IMR-90 (cell line): ENCODE measurements at regions not wholly inside any gene's neighbourhood (a gene's known extent, or its start where the extent isn't known, plus 50 kb on each side); places are given as distances from the start of the nearest gene placed in this dataset.

Experiments
- ATAC-seq: fragments of 200-7000 bp; cut with Tn5 transposase; 2 replicates; pipeline ENCODE4 v1.9.1; 2020; ENCODE audit warnings: low read depth, mild to moderate bottlenecking, moderate library complexity
- BruUV-seq: library from RNA; stranded (reverse); fragments of 400-500 nt; replicated peaks from 2 replicates; lab custom pipeline; 2021; lab: Mats Ljungman, UMichigan
- CTCF ChIA-PET: fragments of 300-600 bp; formaldehyde crosslinking; extraction: SDS; loops from one replicate; lab custom pipeline; 2021; ENCODE audit warnings: antibody characterized with exemption; lab: Yijun Ruan, JAX
- POLR2A ChIA-PET: fragments of 300-600 bp; sonication (Branson Sonifier 250); formaldehyde crosslinking; loops from one replicate; lab custom pipeline; 2022; ENCODE audit warnings: antibody characterized with exemption; ENCODE audit not compliant: unreplicated experiment; lab: Charles Lee
- DNase-seq: peaks from one replicate; pipeline ENCODE4 v3.0.0; 2013
- H2AFZ ChIP-seq: replicated peaks from 2 replicates; pipeline ENCODE3; 2013; ENCODE audit warnings: low read length, mild to moderate bottlenecking; ENCODE audit not compliant: poor library complexity
- H2AK5ac ChIP-seq: 2 replicates; pipeline ENCODE4 v1.6.1; 2013; ENCODE audit warnings: low read depth, low read length, inconsistent platforms
- H2AK9ac ChIP-seq: replicated peaks from 2 replicates; pipeline ENCODE3; 2013; ENCODE audit warnings: mild to moderate bottlenecking, low read depth, low read length, moderate library complexity; ENCODE audit not compliant: poor library complexity
- H2BK120ac ChIP-seq: 2 replicates; pipeline ENCODE4 v1.6.1; 2013; ENCODE audit warnings: low read depth, low read length, inconsistent platforms
- H2BK15ac ChIP-seq: 3 replicates; pipeline ENCODE4 v1.6.1; 2013; ENCODE audit warnings: low read depth, low read length, inconsistent platforms
- H2BK20ac ChIP-seq: 2 replicates; pipeline ENCODE4 v1.6.1; 2013; ENCODE audit warnings: low read depth, mild to moderate bottlenecking, inconsistent platforms, low read length, moderate library complexity
- H2BK5ac ChIP-seq: 2 replicates; pipeline ENCODE4 v1.6.1; 2013; ENCODE audit warnings: mild to moderate bottlenecking, low read depth, low read length, inconsistent platforms; ENCODE audit not compliant: poor library complexity, severe bottlenecking
- H3K14ac ChIP-seq: replicated peaks from 2 replicates; pipeline ENCODE4 v1.6.1; 2013; ENCODE audit warnings: low read depth, low read length, inconsistent platforms
- H3K18ac ChIP-seq: 2 replicates; pipeline ENCODE4 v1.6.1; 2013; ENCODE audit warnings: low read depth, low read length, control low read depth
- H3K23ac ChIP-seq: 2 replicates; pipeline ENCODE4 v1.6.1; 2013; ENCODE audit warnings: low read depth, low read length, inconsistent platforms
- H3K27ac ChIP-seq: 2 replicates; pipeline ENCODE4 v1.5.1; 2013; ENCODE audit warnings: mild to moderate bottlenecking, control low read depth, low read length; ENCODE audit not compliant: insufficient read depth
- H3K27me3 ChIP-seq: 2 replicates; pipeline ENCODE4 v1.6.1; 2013; ENCODE audit warnings: low read length; ENCODE audit not compliant: control insufficient read depth, insufficient read depth
- H3K36me3 ChIP-seq: 2 replicates; pipeline ENCODE4 v1.6.1; 2013; ENCODE audit warnings: low read length, mixed read lengths; ENCODE audit not compliant: control insufficient read depth, insufficient read depth
- H3K4ac ChIP-seq: 2 replicates; pipeline ENCODE4 v1.6.1; 2013; ENCODE audit warnings: low read depth, low read length, inconsistent platforms
- H3K4me1 ChIP-seq: 2 replicates; pipeline ENCODE4 v1.6.1; 2013; ENCODE audit warnings: low read length, mixed read lengths; ENCODE audit not compliant: control insufficient read depth, insufficient read depth
- H3K4me2 ChIP-seq: 2 replicates; pipeline ENCODE4 v1.6.1; 2013; ENCODE audit warnings: low read depth, mild to moderate bottlenecking, control low read depth, low read length, moderate library complexity
- H3K4me3 ChIP-seq: 2 replicates; pipeline ENCODE4 v1.5.1; 2013; ENCODE audit warnings: low read depth, mild to moderate bottlenecking, control low read depth, low read length, moderate library complexity; ENCODE audit not compliant: insufficient read depth
- H3K56ac ChIP-seq: 2 replicates; pipeline ENCODE4 v1.6.1; 2013; ENCODE audit warnings: low read length, inconsistent platforms; ENCODE audit not compliant: insufficient read depth; ENCODE audit errors: extremely low read depth
- H3K79me1 ChIP-seq, 2 experiments: 2 replicates each; pipeline ENCODE4 v1.6.1; 2013; ENCODE audit warnings: low read length in 2 of 2, inconsistent platforms in 1 of 2, low read depth in 1 of 2
- H3K9ac ChIP-seq: 2 replicates; pipeline ENCODE4 v1.6.1; 2013; ENCODE audit warnings: low read depth, low read length, control low read depth
- H3K9me1 ChIP-seq: 2 replicates; pipeline ENCODE4 v1.6.1; 2013; ENCODE audit warnings: low read length, inconsistent platforms; ENCODE audit not compliant: insufficient read depth
- H3K9me3 ChIP-seq: 2 replicates; pipeline ENCODE4 v1.6.1; 2013; ENCODE audit warnings: low read length; ENCODE audit not compliant: control insufficient read depth, insufficient read depth
- H4K20me1 ChIP-seq: 2 replicates; pipeline ENCODE4 v1.6.1; 2013; ENCODE audit warnings: low read length, inconsistent platforms; ENCODE audit not compliant: insufficient read depth
- H4K5ac ChIP-seq: 2 replicates; pipeline ENCODE4 v1.6.1; 2013; ENCODE audit warnings: mild to moderate bottlenecking, low read depth, low read length, control low read depth
- H4K8ac ChIP-seq, 2 experiments: 2 replicates each; pipeline ENCODE4 v1.6.1; 2013; ENCODE audit warnings: low read depth in 2 of 2, low read length in 2 of 2, control low read depth in 1 of 2, inconsistent platforms in 1 of 2
- H4K91ac ChIP-seq: 2 replicates; pipeline ENCODE4 v1.6.1; 2013; ENCODE audit warnings: low read depth, low read length, inconsistent platforms; ENCODE audit not compliant: insufficient read depth
- BHLHE40 ChIP-seq: fragments of 150-350 bp; IDR thresholded peaks from 2 replicates; pipeline ENCODE4 v1.6.1; 2016; ENCODE audit warnings: mild to moderate bottlenecking, low read depth, low read length
- CTCF ChIP-seq: conservative IDR thresholded peaks from 2 replicates; pipeline ENCODE4 v1.5.1; 2012; ENCODE audit warnings: mild to moderate bottlenecking, low read depth, low read length, improper control_type of control experiment
- ELK1 ChIP-seq: fragments of 150-350 bp; IDR thresholded peaks from 2 replicates; pipeline ENCODE4 v1.6.1; 2016; ENCODE audit warnings: low read depth, mild to moderate bottlenecking, low read length, moderate library complexity, borderline replicate concordance
- MAFK ChIP-seq: IDR thresholded peaks from 2 replicates; pipeline ENCODE4 v1.6.1; 2012; ENCODE audit warnings: low read depth, low read length, improper control_type of control experiment
- MAZ ChIP-seq: IDR thresholded peaks from 2 replicates; pipeline ENCODE4 v1.6.1; 2012; ENCODE audit warnings: low read depth, mild to moderate bottlenecking, low read length, improper control_type of control experiment, moderate library complexity, borderline replicate concordance
- NFE2L2 ChIP-seq: fragments of 150-350 bp; IDR thresholded peaks from 2 replicates; pipeline ENCODE4 v1.6.1; 2016; ENCODE audit warnings: low read depth, mild to moderate bottlenecking, low read length
- POLR2A ChIP-seq: IDR thresholded peaks from 2 replicates; pipeline ENCODE4 v1.6.1; 2012; ENCODE audit warnings: mild to moderate bottlenecking, low read depth, low read length
- WGBS, 2 experiments: methylation state at CpG; one replicate each; pipeline versions ENCODE4 v1.1.5 to v1.1.7; 2013; ENCODE audit warnings: missing lambda C conversion rate in 2 of 2; ENCODE audit not compliant: insufficient read length in 1 of 2; ENCODE audit errors: extremely low coverage in 2 of 2; 5-methylcytosine and 5-hydroxymethylcytosine counted together
- dilution Hi-C: fragments of 300-500 bp; cut with HindIII; formaldehyde crosslinking; loops from one replicate; pipeline ENCODE4 v1.14.3; 2018; ENCODE audit warnings: low sequenced_read_pairs; ENCODE audit not compliant: unreplicated experiment
- in situ Hi-C: fragments of 300-500 bp; cut with MboI; formaldehyde crosslinking; loops from 3 replicates; pipeline ENCODE4 v1.14.3; 2019; ENCODE audit warnings: low sequenced_read_pairs, inconsistent platforms, mixed read lengths
- intact Hi-C: fragments of 100-400 bp; cut with micrococcal nuclease; formaldehyde crosslinking; loops from 2 replicates; pipeline ENCODE4 v1.10.0; 2022

GRCh38 chr17:51376739-51377138, 116.4 kb downstream of the UTP18 start:
- DNase-seq (no peak), ATAC-seq (no peak)
- Histone ChIP-seq H4K20me1 (no peaks in the 10 kb centered on the region), H3K23ac (no peak overlapping the region), H4K5ac (no peak overlapping the region), H3K27me3 (no peaks in the 10 kb centered on the region), H2BK120ac (no peak overlapping the region), H2AK5ac (no peak overlapping the region), H3K56ac (no peak overlapping the region), H3K4me2 (no peak overlapping the region), H3K79me1 (no peaks in the 10 kb centered on the region), H2AFZ (no peak overlapping the region), H3K9me1 (no peaks in the 10 kb centered on the region), H3K4ac (no peak overlapping the region), H2BK15ac (no peak overlapping the region), H3K9ac (no peak overlapping the region), H4K91ac (no peak overlapping the region), H3K18ac (no peak overlapping the region), H2BK20ac (no peak overlapping the region), H2AK9ac (no peak overlapping the region), H3K36me3 (no peaks in the 10 kb centered on the region), H3K9me3 (no peaks in the 10 kb centered on the region), H4K8ac (no peak overlapping the region), H2BK5ac (no peak overlapping the region), H3K4me1 (no peaks in the 10 kb centered on the region), H3K14ac (no peak overlapping the region), H3K4me3 (no peak overlapping the region), H3K27ac (no peak overlapping the region)
- dilution Hi-C loops (no loop called here), in situ Hi-C loops (no loop called here), intact Hi-C loops (no loop called here)
- TF ChIP-seq CTCF (no peak), BHLHE40 (no peak), POLR2A (no peak), NFE2L2 (no peak), MAFK (no peak), ELK1 (no peak), MAZ (no peak)
- POLR2A ChIA-PET: no interaction called here
- CTCF ChIA-PET: no interaction called here
- no TSS peak for BruUV-seq
- no CpG with 5 or more reads among the region's 1 CpG for WGBS, 2 experiments
